Islet precursor cell (in vitro differentiated cells): ENCODE measurements at regions not wholly inside any gene's neighbourhood (a gene's known extent, or its start where the extent isn't known, plus 50 kb on each side); places are given as distances from the start of the nearest gene placed in this dataset.

Experiments used
- DNase-seq: peaks from one replicate; pipeline ENCODE4 v3.0.0-alpha.2; 2018

- DNase-seq = no peak
Measured at GRCh38 chr15:66832664-66833063, 130.6 kb downstream of the SMAD6 start.

DNA sequence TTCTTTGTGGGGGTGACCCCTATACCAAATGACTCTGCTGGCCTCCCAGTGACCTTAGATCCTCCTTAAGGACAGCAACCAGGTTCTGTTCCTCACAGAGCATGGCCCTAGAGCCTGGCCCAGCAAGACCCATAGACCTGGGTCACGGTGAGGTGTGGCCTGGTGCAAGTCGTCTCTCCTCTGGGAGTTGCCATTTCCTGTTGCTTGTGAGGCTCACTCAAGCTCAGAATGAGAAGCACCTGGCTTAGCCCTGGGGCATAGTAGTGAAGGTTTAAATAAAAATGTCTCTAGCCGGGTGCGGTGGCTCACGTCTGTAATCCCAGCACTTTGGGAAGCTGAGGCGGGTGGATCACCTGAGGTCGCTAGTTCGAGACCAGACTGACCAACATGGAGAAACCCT is 131.3 kb downstream of the SMAD6 start:
- peak; percentile 60 for DNase-seq

DNA sequence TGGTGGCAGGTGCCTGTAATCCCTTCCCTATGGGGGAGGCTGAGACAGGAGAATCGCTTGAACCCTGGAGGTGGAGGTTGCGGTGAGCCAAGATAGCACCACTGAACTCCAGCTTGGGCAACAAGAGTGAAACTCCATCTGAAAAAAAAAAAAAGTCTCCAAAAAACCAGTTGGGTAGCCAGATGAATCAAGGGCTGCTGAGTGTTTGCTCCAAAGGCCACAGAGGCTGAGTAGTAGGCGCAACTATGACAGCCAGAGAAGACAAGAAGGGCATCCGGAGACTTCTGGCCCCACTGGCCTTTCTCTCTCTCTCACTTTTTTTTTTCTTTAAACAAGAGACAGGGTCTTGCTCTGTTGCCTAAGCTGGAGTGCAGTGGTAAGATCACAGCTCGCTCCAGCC is 131.8 kb downstream of the SMAD6 start:
- DNase-seq = peak; percentile 51

DNA sequence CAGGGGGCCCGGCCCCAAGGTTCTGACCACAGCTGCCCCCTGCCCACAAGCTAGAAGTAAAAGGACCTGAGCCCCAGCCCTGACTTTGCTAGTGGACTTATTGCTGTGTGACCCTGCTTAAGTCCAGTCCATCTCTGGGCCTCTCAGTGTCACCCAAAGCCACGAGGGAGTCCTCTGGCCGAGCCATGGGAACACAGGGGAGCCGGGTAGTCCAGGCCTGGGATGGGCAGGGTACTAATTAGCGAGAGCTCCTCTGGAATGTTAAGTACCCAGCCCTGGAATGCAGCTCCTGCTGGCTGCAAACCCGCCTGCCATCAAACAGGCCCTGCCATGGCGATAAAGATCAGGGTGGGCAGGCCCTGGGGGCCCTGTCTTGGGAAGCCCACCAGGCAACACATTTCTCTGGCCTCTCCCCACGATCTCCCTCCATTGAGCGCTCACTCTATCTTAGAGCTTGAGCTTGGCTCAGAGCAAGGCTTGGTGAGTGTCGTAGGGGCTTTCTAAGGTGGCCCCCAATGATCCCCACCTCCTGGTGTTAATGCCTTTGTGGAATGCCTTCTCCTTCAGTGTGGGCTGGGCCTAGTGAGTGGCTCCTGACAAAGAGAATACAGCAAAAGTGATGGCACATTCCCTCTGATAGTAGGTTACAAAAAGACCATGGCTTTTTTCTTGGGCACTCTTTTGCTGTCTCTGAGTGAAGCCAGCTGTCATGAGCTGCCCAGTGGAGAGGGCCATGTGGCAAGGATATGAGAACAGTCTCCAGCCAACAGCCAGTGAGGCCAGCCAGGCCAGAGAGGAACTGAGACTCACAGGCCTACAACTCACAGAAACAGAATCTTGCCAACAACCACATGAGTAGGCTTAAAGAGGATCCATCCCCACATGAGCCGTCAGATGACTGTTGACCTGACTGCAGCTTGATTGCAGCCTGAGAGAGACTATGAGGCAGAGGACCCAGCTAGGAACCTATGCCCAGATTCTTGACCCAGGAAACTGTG is 133.1 kb downstream of the SMAD6 start:
- DNase-seq = peak; percentile 98

DNA sequence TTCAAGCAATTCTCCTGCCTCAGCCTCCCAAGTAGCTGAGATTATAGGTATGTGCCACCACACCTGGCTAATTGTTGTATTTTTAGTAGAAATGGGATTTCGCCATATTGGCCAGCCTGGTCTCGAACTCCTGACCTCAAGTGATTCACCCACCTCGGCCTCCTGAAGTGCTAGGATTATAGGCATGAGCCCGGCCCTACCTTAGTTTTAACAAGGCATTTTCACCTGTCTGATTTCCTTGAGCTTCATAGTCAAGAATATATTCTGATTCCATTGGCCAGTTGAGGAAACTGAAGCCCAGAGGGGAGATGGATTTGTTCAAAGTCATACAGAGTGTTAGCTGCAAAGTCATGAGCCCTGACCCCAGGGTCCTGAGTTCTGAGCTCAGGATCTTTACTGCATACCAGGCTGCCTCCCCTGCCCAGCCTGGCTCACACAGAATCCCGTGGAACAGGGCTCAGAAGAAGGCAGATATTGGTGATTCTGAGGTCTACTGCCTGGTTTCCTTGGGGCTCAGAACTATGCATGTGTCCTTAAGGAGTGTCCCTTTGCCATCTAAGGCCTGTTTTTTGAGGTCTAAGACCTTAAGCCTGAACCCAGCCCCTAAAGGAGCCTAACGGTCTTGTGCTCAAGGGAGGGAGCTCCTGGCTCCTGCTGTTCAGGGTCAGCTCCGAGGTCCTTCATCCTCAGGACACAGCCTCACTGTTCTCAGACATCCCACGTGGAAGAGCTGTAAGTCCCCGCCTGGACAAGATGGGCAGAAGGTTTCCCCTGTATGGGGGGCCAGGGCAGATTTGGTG is 134.4 kb downstream of the SMAD6 start:
- DNase-seq = peak; percentile 37

GRCh38 chr15:66838202-66838601 is 136.2 kb downstream of the SMAD6 start:
- peak; percentile 47 for DNase-seq

- peak; percentile 45 for DNase-seq
Measured at GRCh38 chr15:66838671-66839239, 136.7 kb downstream of the SMAD6 start.

GRCh38 chr15:66839506-66840112 is 137.6 kb downstream of the SMAD6 start:
- peak; percentile 39 for DNase-seq

- peak; percentile 43 for DNase-seq
Measured at GRCh38 chr15:66840615-66841390, 138.8 kb downstream of the SMAD6 start.

- DNase-seq = peak; percentile 98
Measured at GRCh38 chr15:66841953-66842681, 140.1 kb downstream of the SMAD6 start.

DNA sequence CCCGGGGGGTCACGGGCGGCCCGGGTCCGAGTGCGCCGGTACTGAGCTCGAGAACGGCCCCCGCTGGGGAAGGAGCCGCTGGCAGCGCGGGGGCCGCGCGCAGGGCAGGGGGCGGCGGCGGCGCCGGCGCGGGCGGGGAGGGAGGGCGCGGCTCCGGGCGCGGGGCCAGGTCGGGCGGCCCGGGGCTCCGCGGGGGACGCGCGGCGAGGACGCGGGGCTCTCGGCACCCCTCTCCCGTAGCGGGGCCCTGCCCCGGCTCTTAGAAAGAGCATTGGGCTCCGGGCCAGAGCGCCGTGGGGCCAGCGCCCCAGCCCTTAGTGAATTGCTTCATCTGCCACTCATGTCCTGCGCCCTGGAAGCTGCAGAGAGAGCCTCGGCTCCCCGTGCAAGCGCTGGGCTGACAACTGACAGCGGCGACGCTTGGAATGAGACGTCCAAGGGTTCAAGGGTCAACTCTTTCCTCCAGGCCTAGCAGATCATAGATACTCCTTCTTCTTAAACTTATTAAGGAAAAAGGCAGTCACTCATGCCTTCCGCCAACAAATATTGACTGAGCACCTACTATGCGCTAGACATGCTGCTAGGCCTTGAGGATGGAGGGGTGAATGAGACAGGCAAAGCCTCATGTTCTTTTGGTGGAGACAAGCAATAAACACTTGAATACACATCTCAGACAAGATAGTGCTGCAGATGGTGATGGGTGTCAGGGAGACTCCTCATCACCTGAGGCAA is 140.8 kb downstream of the SMAD6 start:
- peak; percentile 83 for DNase-seq

DNA sequence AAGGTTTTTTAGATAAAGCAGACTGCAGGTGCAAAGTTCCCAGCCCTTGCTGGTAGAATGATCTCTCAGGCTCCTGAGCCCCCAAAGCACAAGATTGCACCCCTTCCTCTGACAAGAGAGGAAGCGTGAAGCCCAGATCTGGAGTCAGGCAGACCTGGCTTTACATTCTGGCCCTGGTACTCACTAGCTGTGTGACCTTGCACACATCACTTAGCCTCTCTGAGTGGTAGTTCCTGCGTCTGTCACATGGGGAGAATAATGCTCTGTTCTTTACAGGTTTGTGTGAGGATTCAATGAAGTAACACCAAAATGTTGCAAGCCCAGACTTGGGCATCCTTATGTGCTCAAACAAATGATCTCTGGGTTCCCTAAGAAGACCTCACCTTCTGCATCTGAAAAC is 141.5 kb downstream of the SMAD6 start:
- DNase-seq = peak; percentile 27

GRCh38 chr15:66844041-66844746 is 142.2 kb downstream of the SMAD6 start:
- peak; percentile 67 for DNase-seq

DNA sequence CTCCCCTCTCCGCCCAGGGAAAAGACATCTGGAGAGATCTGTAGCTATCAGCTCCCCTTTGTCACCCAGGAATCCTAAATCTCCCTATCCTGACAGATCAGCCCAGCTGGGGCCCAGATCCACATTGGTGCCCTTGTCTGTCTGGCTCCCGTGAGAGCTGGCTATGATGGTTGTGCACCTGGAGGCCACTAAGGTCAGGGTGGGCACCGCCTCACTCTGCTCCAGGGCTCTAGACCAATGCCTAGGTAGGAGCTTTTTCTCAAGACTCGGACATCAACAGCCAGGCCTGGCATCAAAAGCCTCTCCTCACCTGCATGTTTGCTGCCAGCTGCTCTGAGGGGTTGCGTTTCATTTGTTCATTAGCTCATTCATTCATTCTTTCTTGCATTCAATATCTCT is 142.7 kb downstream of the SMAD6 start:
- DNase-seq = peak; percentile 39

DNA sequence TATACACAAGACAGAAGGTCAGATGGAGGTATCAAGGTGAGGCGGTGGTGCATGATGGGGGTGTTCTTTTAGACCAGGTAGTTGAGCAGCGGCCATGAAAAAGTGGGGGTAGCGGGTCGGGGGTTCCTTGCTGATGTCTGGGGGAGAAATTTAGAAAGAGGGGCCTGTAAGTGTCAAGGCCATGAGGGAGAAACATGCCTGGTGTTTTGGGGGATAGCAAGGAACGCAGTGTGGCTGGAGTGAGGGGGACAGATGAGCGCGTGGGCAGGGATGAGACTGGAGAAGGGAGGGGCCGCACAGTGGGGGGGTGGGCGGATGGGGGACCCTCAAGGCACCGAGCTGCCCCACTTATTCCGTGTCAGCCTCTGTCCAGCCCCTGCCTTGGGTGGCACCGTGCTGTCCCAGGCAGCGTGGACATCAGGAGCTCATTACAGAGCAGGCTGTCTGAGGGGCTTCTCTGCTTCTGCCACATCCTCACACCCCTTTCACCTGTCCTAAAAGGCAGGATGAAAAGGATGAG is 143.3 kb downstream of the SMAD6 start:
- DNase-seq = peak; percentile 45

GRCh38 chr15:66846031-66846430 is 144.0 kb downstream of the SMAD6 start:
- peak; percentile 25 for DNase-seq

DNA sequence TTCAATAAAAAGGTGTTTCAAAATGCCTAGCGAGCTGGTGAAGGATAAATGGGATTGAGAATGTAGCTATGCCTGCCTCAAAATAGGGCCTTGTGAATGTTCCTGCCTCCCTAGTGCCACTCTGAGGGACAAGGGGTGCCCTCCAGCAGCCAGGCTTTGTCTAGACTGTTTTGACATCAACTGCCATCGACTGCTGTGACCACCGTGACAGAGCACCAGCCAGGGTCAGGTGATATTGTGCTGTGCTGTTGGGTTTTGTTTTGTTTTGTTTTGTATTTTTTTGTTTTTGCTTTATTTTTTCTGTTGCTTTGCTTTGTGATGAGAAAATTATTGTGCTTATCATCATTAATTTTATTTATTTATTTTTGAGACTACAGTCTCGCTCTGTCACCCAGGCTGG is 144.8 kb downstream of the SMAD6 start:
- peak; percentile 20 for DNase-seq

DNA sequence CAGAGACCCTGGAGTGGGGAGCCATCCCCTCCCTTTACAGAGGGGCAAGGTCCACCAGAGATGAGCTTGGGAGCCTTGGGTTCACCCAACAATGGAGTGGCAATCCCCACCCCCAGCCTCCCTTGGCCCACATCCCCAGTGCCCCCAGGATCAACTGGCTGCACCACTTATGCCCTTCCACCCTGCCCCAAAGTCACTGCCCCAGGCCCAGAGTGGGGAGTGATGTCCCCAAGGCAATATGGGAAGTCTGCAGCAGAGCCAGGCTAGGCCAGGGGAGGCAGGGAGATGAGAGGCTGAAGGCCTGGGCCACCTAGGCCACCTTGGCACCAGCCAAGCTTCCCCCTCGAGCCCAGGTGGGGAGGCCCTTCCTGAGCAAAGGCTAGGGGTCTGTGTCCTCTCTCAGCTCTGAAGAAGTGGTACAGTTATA is 145.5 kb downstream of the SMAD6 start:
- peak; percentile 44 for DNase-seq

DNA sequence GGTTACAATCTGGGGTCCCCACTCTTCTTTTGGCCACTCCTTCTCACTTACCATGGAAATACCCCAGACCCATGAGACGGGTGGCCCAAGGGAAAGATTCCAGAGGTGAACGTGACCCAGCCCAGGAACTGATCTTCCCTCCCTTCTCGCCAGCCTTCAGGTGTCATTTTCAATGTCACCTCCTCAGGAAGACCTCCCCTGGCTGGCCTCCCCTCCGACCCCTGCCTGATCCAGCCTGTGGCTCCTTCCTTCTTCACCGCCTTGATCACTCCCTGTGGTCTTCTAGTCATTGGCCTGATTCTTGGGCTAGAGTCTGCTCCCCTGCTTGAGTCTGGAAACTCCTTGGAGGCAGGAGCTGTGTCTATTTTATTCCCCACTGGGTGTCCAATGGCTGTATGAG is 146.1 kb downstream of the SMAD6 start:
- DNase-seq = peak; percentile 46
